DMS153 (cell line): ENCODE measurements at regions not wholly inside any gene's neighbourhood (a gene's known extent, or its start where the extent isn't known, plus 50 kb on each side); places are given as distances from the start of the nearest gene placed in this dataset.

Experiments
- DNase-seq: peaks from one replicate; lab custom pipeline; 2025; lab: John Stamatoyannopoulos, UW

- DNase-seq, result no peak
These were observed 708.7 kb downstream of the VGLL3 start for GRCh38 chr3:86282106-86282787.

DNA sequence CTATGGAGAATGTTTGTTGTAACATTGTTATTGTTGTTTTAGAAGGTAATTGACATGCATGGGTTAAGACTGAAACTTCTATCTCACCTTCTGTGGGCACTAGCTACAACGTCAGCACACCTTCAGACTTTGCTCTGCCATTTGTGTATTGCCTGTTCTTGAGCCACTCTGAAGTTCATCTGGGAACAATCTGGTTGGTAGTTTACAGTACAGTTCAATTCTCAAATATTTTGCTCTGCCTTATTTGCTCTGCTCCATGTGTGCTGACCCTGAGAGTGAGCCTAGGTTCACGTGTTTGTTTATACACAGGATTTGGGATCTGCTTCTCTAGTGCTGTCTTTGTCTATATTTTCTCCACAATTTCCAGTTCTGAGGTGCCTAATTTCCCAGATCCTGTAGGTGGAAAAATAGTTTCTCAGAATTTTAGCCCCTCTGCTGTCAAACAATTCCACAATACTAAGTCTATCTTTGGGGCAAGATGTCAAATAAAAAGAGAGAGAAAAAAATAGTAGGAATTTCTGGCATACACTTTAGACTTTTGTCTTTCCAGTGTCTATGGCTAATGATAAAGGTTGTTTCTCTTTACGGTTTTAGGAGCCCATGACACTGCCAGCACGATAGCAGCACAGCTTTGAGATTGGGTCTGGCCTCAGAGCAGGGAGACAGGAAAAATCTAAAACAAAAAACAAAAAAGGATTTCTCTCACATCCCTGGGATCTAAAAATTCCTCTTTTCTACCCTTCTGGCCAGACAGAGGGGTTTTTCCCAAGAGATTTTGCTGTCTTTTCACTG, 721.4 kb downstream of the VGLL3 start:
- no peak for DNase-seq

DNA sequence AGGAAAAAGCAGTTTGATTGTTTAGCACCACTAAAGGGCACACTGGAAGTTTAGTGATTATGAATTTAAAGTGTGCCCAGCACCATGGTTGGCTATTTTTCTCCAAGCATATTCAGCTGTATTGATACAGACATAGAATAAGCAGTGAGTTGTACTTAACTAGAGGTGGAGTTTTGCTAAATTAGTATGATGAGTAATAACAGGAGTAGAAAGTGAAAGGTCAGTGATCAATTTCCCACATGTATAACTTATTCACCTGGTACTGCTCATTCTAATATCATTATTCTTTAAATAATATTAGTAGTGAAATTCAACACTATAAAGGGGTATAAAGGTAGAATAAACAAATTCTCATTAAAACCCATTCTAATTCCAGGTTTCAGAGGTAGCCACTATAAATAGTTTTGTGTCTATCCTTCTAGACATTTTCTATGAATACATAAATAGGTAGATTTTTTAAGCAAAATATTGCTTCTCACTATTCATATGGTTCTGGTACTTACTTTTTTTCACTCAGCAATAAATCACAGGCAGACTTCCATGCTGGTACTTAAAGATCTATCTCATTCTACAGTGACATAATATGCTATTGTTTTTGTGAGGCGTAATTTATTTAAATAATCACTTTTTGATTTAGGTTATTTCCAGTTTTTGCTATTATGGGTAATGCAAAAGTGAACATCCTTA, 732.9 kb downstream of the VGLL3 start:
- DNase-seq, result no peak

DNA sequence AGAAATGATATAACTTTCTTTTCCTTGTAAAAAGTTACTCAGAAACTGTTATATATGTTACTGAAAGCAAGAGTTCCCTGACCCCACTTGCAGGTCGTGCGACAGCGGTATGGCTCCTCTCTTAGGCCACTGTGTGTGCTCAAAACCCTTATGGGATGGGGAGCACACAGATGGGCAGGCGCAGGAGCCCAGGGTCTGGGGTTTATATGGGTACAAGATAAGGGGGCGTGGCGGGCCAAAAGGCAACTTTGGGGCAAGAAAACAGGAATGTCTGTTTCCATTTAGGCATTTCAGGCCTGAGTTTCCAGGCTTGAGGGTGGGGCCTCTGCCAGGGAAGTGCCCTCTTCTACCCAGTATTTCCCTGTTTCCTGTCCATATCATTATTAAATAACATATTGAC, 736.5 kb downstream of the VGLL3 start:
- DNase-seq, result no peak

DNA sequence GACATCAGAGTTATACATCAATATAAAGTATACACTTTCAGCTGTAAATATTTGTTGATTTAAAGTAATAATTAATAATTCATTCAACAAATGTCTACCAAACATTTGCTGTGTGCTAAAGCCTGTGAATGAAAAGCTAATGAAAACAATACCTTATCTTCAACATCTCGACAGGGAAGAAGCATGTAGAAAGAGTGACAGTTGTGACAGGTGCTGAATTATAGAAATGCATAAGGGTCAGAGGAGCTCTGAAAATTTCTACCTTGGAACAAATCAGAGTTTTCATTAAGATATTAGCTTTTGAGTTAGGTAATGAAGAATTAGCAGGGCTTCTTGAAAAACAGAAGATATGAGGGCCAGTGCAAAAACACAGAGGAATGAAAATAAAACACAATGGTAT, 739.2 kb downstream of the VGLL3 start:
- DNase-seq, result peak; percentile 13

GRCh38 chr3:86249833-86250232, 741.1 kb downstream of the VGLL3 start:
- DNase-seq, result no peak

DNA sequence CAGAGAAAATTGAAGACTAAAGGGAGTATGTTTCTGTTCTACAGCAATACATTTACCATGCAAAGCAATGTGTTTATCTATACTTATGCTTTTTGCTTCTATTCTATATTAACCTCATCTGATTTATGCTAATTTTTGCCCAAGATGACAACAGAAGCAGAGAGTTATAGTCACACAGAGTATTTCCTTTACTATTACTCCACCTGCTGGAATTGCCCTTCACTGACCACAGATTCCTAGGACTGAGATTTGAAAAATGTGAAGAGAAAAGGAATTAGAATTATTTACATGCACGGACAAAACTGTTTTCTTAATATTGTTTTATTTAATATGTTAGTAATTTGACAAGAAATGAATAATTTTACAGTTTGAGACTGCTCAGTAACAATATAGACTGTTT, 745.6 kb downstream of the VGLL3 start:
- peak; percentile 0 for DNase-seq

DNA sequence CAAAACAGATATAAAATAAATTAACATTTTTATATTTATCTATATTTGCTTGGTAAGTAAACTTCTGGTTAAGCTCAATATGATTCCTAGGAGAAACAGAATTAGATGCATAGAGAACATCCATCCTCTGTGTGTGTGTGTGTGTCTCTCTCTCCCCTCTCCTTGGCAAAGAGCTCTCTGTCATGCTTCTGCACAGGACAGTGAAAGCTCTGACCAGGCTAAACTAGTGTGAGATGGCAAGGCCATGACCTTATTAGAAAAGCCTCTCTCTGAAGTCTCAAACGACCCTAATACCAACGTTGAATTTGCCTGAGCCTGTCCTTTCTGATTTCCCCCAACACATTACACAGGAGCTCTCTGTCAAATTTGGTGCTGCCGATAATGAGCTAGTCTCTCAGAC, 746.0 kb downstream of the VGLL3 start:
- DNase-seq, result no peak

GRCh38 chr3:86239946-86240345, 751.0 kb downstream of the VGLL3 start:
- DNase-seq, result no peak

DNA sequence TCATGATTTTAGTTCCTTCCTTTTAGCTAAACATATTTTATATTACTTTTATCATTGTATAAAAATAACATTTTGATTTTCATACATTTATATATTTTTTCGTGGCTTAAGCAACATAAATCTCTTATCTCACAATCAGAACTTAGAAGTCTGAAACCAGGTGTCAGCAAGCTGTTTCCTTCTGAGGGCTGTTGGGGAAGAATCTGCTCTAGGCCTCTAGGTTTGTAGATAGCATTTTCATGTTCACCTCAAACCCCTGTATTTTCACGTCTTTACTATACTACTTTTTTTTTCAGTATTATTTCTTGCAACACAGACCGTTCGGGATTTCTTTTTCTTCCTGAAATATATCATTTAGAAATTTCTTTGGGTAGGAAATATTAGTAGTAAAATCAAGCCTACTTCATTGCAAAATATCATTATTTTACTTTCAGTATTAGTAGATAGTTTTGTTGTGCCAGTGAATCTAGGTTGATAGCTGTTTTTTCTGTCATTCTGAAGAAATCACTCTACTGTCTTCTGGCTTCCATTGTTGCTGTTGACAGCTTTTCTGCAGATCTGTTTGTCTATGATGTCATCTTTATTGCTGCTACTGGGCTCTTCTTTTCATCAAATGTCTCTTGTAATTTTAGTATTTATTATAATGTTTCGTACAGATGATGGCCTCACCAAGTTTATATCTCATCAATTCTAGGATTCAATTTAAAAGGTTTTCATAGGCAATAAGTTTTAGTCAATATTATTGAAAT, 756.3 kb downstream of the VGLL3 start:
- no peak for DNase-seq

GRCh38 chr3:86230762-86231161, 760.2 kb downstream of the VGLL3 start:
- no peak for DNase-seq

DNA sequence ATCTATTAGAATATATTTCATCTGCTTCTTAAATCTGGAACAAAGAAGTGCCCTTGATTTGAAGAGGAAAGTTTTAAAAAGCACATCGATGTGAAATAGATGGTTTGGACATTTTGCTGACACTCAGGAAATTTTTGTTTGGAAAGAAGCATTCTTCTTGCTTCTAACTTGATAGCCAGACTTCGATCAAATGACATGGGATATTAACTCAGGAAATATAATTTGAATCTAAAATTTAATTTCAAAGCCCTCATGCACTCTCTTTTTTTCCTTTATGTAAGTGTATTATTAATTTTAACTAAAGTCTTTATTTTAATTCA, 761.2 kb downstream of the VGLL3 start:
- DNase-seq, result no peak

GRCh38 chr3:86229086-86229774, 761.7 kb downstream of the VGLL3 start:
- DNase-seq, result no peak

- no peak for DNase-seq
These were observed 762.8 kb downstream of the VGLL3 start for GRCh38 chr3:86228101-86228500.

DNA sequence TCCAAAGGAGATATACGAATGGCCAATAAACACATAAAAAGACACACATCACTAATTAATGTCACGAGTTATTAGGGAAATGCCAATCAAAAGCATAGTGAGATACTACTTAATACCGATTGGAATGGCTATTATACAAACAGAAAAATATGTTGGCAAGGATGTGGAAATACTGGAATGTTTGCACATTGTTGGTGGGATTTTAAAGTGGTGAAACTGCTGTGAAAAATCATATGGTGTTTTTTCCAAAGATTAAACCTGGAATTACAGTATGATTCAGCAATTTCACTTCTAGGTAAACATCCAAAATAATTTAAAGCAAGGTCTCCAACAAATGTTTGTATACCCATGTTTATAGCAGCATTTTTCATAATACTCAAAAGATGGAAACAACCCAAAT, 765.5 kb downstream of the VGLL3 start:
- no peak for DNase-seq

DNA sequence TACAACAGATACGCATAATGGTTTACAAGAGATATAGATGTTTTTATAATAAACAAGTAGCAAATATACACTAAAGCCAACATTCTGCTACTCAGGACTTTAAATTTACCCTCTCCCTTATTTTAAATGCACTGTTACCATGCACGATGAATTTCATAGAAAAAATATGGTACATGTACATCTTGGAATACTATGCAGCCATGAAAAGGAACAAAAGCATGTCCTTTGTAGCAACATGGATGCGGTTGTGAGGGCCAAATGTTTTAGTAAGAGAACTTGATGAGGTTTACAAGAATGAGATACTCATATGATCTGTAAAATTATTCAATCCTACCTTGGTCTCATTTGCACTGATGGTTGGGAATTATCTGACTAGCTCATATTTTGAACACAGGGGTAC, 769.3 kb downstream of the VGLL3 start:
- no peak for DNase-seq

- DNase-seq, result no peak
These were observed 782.2 kb downstream of the VGLL3 start for GRCh38 chr3:86208772-86209171.

DNA sequence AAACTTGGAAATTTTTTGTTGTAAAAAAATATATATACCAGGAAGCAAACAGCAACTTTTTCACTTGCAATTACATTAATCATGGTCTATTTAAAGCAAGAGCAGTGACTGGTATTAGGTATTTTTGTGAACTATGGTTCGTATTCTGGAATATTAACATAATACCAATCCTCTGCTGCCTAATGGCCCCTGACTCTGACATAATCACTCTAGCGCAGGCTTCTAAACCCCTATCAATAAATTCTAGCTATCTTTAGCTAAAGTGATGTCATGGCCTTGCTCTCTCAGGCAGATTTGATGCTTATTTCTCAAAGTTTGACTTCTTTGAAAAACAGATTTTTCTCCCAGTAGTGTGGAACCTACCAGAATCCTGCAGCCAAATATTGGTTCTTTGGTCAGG, 808.3 kb downstream of the VGLL3 start:
- DNase-seq, result no peak

DNA sequence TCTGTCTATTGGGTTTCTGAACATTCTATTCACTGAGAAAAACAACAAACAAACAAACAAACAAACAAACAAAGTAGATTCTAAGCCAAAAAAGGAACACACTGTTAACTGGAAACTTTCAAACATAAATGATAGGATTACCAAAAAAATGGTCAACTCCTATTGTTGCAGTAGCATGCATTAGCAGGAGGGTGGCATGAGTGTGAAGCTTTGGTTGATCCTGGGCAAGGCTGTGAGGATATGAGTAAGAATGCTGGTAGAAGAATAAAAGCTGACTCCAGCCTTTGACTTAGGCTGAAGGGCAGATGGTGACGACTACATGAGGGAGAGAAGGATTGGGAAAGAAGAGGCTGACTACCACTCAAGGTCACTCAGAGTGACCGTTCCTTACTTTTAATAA, 810.3 kb downstream of the VGLL3 start:
- no peak for DNase-seq

GRCh38 chr3:86178095-86178494, 812.9 kb downstream of the VGLL3 start:
- DNase-seq, result no peak

DNA sequence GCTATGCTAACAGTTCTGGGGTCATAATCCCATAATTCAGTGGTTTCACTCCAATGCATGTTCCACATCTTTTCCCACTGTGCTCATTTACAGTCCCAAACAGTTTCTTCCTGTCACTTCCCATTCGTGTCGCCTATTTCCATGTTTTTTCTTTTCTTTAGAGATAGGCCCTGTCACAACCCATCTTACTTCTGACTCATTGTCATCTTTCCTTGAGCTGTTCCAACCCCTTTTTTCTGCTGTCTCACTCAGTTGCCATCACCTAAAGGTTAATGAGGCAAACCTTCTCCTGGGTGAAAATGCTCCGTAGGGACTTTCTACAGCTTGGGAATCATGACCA, 814.5 kb downstream of the VGLL3 start:
- DNase-seq, result no peak
